ENCODE measurements at regions not wholly inside any gene's neighbourhood (a gene's known extent, or its start where the extent isn't known, plus 50 kb on each side); places are given as distances from the start of the nearest gene placed in this dataset.

- TF ChIP-seq TAF1 (IDR thresholded peaks at IDR 0.05; ENCODE audit: borderline replicate concordance, low read depth, low read length) (no peak), POU2F2 (IDR thresholded peaks at IDR 0.05; ENCODE audit: borderline replicate concordance, low read depth, low read length) (no peak), PAX8 (IDR thresholded peaks at IDR 0.05) (no peak), BMI1 (IDR thresholded peaks at IDR 0.05; ENCODE audit: borderline replicate concordance) (no peak), ASH2L (IDR thresholded peaks at IDR 0.05; ENCODE audit: borderline replicate concordance, low read depth) (no peak), CBX5 (IDR thresholded peaks at IDR 0.05; ENCODE audit: low read depth) (no peak), POLR2A (IDR thresholded peaks at IDR 0.05; ENCODE audit: low read depth, low read length) (no peak), MXI1 (IDR thresholded peaks at IDR 0.05; ENCODE audit: low read depth, low read length) (no peak), NKRF (conservative IDR thresholded peaks at IDR 0.05) (no peak), ZNF592 (IDR thresholded peaks at IDR 0.05) (no peak), SMARCA5 (IDR thresholded peaks at IDR 0.05) (no peak), FOS (IDR thresholded peaks at IDR 0.05; ENCODE audit: borderline replicate concordance, extremely low read depth, insufficient read length) (no peak), RB1 (IDR thresholded peaks at IDR 0.05; ENCODE audit: borderline replicate concordance) (no peak)
- Histone ChIP-seq H3K9ac (ENCODE audit: control insufficient read depth, insufficient read depth, low read length) (no peak overlapping the region), H3K9me3 (replicated peaks; ENCODE audit: control insufficient read depth, insufficient read depth, low read length) (no peaks in the 10 kb centered on the region), H3K79me2 (ENCODE audit: control insufficient read depth, insufficient read depth, low read length) (no peaks in the 10 kb centered on the region), H3K4me3 (no peak overlapping the region), H3K27me3 (replicated peaks in 1 of 2; ENCODE audit: control insufficient read depth in 2 of 2, insufficient read depth in 2 of 2, low read length in 1 of 2) (no peaks in the 10 kb centered on the region), H4K20me1 (ENCODE audit: control insufficient read depth, insufficient read depth) (no peaks in the 10 kb centered on the region), H3K27ac (ENCODE audit: control insufficient read depth, insufficient read depth) (no peak overlapping the region), H3K4me2 (ENCODE audit: control insufficient read depth, insufficient read depth) (no peak overlapping the region), H3K36me3 (ENCODE audit: control insufficient read depth in 2 of 2, insufficient read depth in 2 of 2, low read length in 1 of 2) (no peaks in the 10 kb centered on the region), H3K4me1 (ENCODE audit: control insufficient read depth, insufficient read depth, low read length) (no peaks in the 10 kb centered on the region), H2AFZ (ENCODE audit: control insufficient read depth, low read depth, low read length) (no peak overlapping the region)
- no peak for ATAC-seq
- no peak for FAIRE-seq
- in situ Hi-C loops (cut with MboI) (no loop called here), intact Hi-C loops (cut with micrococcal nuclease; ENCODE audit: unreplicated experiment) (no loop called here)
- ChIA-PET POLR2A (no interaction called here), SMC1A (ENCODE audit: uncharacterized antibody, unreplicated experiment) (interaction anchor here (1.0 kb wide), 1 partner anchor 16 kb away, joined by 4 read pairs; no protein-coding TSS in a partner anchor), CTCF (no interaction called here), RAD21 (ENCODE audit: unreplicated experiment) (no interaction called here)
- no peak for DNase-seq (ENCODE audit: low read depth, low spot score)
- BruUV-seq (replicated peaks), result no TSS peak
These were observed 525.9 kb upstream of the CDH8 start for GRCh38 chr16:62562121-62562520.
